Hepatocyte (in vitro differentiated cells): ENCODE measurements at regions not wholly inside any gene's neighbourhood (a gene's known extent, or its start where the extent isn't known, plus 50 kb on each side); places are given as distances from the start of the nearest gene placed in this dataset.

Experiments
- EZH2phosphoT487 ChIP-seq: fragments of 200-600 bp; sonication (generic); IDR thresholded peaks from one replicate; pipeline ENCODE4 v1.6.1; 2018; ENCODE audit warnings: antibody characterized with exemption, mild to moderate bottlenecking, low read depth, moderate library complexity; ENCODE audit not compliant: unreplicated experiment, severe bottlenecking
- TF ChIP-seq, protein P1 (sequence below): fragments of 200-600 bp; sonication (generic); IDR thresholded peaks from 2 replicates; pipeline ENCODE4 v1.5.1; 2016; ENCODE audit warnings: antibody characterized with exemption, mild to moderate bottlenecking; ENCODE audit not compliant: poor library complexity

DNA sequence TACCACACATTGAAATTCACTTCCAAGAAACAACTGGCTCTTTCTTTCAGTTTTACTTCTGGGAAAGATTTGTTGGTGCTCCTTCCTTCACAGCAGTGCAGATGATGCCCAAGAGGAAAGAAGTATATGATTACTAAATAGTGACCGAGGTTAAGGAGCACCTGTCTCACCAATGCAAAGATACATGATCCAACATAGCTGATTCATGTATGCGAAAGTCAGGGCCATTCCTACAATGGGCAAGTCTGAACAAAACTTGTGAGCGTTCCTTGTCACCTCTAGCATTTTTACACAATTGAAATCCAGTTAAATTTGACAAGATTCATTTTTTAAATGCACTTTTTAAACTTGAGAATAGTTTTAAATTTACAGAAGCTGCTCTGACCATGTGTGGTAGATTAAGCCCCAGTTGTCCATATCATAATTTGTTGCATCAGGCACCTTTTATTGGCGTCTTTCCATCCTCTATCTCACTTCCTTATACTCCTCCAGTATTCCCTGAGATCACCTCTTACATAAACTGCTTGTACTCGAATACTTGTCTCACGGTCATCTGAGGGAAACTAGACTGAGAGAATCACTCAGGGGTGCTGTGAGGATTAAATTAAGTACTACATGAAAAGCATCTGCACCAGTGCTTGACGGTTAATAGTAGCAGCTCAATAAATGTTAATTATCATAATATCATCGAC lies 438.8 kb upstream of the CDH20 start:
- no peak for TF ChIP-seq EZH2phosphoT487
- TF ChIP-seq, protein P1, sequence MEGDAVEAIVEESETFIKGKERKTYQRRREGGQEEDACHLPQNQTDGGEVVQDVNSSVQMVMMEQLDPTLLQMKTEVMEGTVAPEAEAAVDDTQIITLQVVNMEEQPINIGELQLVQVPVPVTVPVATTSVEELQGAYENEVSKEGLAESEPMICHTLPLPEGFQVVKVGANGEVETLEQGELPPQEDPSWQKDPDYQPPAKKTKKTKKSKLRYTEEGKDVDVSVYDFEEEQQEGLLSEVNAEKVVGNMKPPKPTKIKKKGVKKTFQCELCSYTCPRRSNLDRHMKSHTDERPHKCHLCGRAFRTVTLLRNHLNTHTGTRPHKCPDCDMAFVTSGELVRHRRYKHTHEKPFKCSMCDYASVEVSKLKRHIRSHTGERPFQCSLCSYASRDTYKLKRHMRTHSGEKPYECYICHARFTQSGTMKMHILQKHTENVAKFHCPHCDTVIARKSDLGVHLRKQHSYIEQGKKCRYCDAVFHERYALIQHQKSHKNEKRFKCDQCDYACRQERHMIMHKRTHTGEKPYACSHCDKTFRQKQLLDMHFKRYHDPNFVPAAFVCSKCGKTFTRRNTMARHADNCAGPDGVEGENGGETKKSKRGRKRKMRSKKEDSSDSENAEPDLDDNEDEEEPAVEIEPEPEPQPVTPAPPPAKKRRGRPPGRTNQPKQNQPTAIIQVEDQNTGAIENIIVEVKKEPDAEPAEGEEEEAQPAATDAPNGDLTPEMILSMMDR: no peak
